ENCODE measurements at regions not wholly inside any gene's neighbourhood (a gene's known extent, or its start where the extent isn't known, plus 50 kb on each side); places are given as distances from the start of the nearest gene placed in this dataset.

- H3K36me3 ChIP-seq (ENCODE audit: low read depth), result no peaks in the 10 kb centered on the region
- peaks cover 34% of the 10 kb centered on the region for H3K27me3 ChIP-seq (ENCODE audit: insufficient read depth, poor library complexity, severe bottlenecking)
- H3K9me3 ChIP-seq (ENCODE audit: severe bottlenecking), result no peaks in the 10 kb centered on the region
- no peak overlapping the region for H3K27ac ChIP-seq (ENCODE audit: poor library complexity, severe bottlenecking)
- no peak for TF ChIP-seq CTCF (IDR thresholded peaks at IDR 0.05; ENCODE audit: poor library complexity, severe bottlenecking)
- H3K4me1 ChIP-seq (ENCODE audit: insufficient read depth, poor library complexity, severe bottlenecking), result no peaks in the 10 kb centered on the region
- no peak for DNase-seq (ENCODE audit: low spot score)
- H3K4me3 ChIP-seq (ENCODE audit: severe bottlenecking), result no peak overlapping the region
- no peak for ATAC-seq (ENCODE audit: low read depth)
These were observed 241.3 kb upstream of the ZFHX3 start for GRCh38 chr16:73289232-73289631.

- ATAC-seq (ENCODE audit: low read depth) (no peak), DNase-seq (ENCODE audit: low spot score) (no peak)
- Histone ChIP-seq H3K36me3 (ENCODE audit: low read depth) (no peaks in the 10 kb centered on the region), H3K27me3 (ENCODE audit: insufficient read depth, poor library complexity, severe bottlenecking) (peaks cover 33% of the 10 kb centered on the region), H3K9me3 (ENCODE audit: severe bottlenecking) (no peaks in the 10 kb centered on the region), H3K4me1 (ENCODE audit: insufficient read depth, poor library complexity, severe bottlenecking) (no peaks in the 10 kb centered on the region), H3K4me3 (ENCODE audit: severe bottlenecking) (no peak overlapping the region), H3K27ac (ENCODE audit: poor library complexity, severe bottlenecking) (no peak overlapping the region)
- no peak for TF ChIP-seq CTCF (IDR thresholded peaks at IDR 0.05; ENCODE audit: poor library complexity, severe bottlenecking)
These were observed 240.6 kb upstream of the ZFHX3 start for GRCh38 chr16:73288520-73288919.

- peaks cover 29% of the 10 kb centered on the region for H3K27me3 ChIP-seq (ENCODE audit: insufficient read depth, poor library complexity, severe bottlenecking)
- DNase-seq (ENCODE audit: low spot score), result no peak
- ATAC-seq (ENCODE audit: low read depth), result no peak
- H3K27ac ChIP-seq (ENCODE audit: poor library complexity, severe bottlenecking), result no peak overlapping the region
- H3K4me1 ChIP-seq (ENCODE audit: insufficient read depth, poor library complexity, severe bottlenecking), result no peaks in the 10 kb centered on the region
- H3K36me3 ChIP-seq (ENCODE audit: low read depth), result no peaks in the 10 kb centered on the region
- H3K9me3 ChIP-seq (ENCODE audit: severe bottlenecking), result no peaks in the 10 kb centered on the region
- H3K4me3 ChIP-seq (ENCODE audit: severe bottlenecking), result no peak overlapping the region
- TF ChIP-seq CTCF (IDR thresholded peaks at IDR 0.05; ENCODE audit: poor library complexity, severe bottlenecking), result no peak
These were observed 240.0 kb upstream of the ZFHX3 start for GRCh38 chr16:73287859-73288405.

GRCh38 chr16:73286346-73287267 is 238.7 kb upstream of the ZFHX3 start:
- DNase-seq (ENCODE audit: low spot score), result no peak
- H3K27ac ChIP-seq (ENCODE audit: poor library complexity, severe bottlenecking), result no peak overlapping the region
- peaks cover 30% of the 10 kb centered on the region for H3K27me3 ChIP-seq (ENCODE audit: insufficient read depth, poor library complexity, severe bottlenecking)
- no peak for ATAC-seq (ENCODE audit: low read depth)
- no peak overlapping the region for H3K4me3 ChIP-seq (ENCODE audit: severe bottlenecking)
- TF ChIP-seq CTCF (IDR thresholded peaks at IDR 0.05; ENCODE audit: poor library complexity, severe bottlenecking), result no peak
- no peaks in the 10 kb centered on the region for H3K9me3 ChIP-seq (ENCODE audit: severe bottlenecking)
- H3K36me3 ChIP-seq (ENCODE audit: low read depth), result no peaks in the 10 kb centered on the region
- no peaks in the 10 kb centered on the region for H3K4me1 ChIP-seq (ENCODE audit: insufficient read depth, poor library complexity, severe bottlenecking)
